ENCODE measurements at regions not wholly inside any gene's neighbourhood (a gene's known extent, or its start where the extent isn't known, plus 50 kb on each side); places are given as distances from the start of the nearest gene placed in this dataset.

DNA sequence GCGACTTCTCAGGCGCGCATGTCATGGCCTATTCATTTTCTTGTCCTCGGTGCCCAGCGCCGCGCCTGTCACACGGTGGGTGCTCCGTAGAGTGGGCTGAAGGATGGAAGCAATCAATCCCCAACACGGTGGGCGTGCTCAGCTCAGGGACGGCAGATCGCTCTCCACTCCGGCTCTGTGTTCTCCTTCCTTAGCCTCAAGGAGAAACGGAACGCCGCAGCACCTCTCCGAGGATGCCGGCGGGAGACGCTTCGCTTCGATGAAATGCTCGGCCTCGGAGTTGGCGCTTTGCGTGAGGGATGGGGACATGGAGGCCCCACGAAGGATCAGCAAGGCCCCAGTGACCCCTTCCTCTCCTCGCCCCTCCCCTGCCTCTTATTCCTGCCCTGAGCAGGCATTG lies 199.5 kb downstream of the C9orf50 start:
- TF ChIP-seq POLR2A (IDR thresholded peaks at IDR 0.05) = no peak
- no peak for TF ChIP-seq CTCF (IDR thresholded peaks at IDR 0.05 in 4 of 5, conservative IDR thresholded peaks at IDR 0.05 in 1 of 5)
